WTC11 (cell line): ENCODE measurements at regions not wholly inside any gene's neighbourhood (a gene's known extent, or its start where the extent isn't known, plus 50 kb on each side); places are given as distances from the start of the nearest gene placed in this dataset.
A peak's percentile ranks its signal among the peaks of the same experiment; 100 is the strongest.

Source experiments
- ATAC-seq: fragments of 200-7000 bp; cut with Tn5 transposase; 2 replicates; pipeline ENCODE4 v1.10.0; 2021; ENCODE audit warnings: mild to moderate bottlenecking, moderate library complexity
- CTCF ChIA-PET: fragments of 300-600 bp; sonication (Branson Sonifier 250); formaldehyde crosslinking; loops from one replicate; lab custom pipeline; 2021; ENCODE audit warnings: antibody characterized with exemption; lab: Charles Lee
- POLR2A ChIA-PET: fragments of 350-600 bp; sonication (Branson Sonifier 250); formaldehyde crosslinking; loops from one replicate; lab custom pipeline; 2021; ENCODE audit warnings: antibody characterized with exemption; lab: Charles Lee
- DNase-seq: peaks from one replicate; pipeline ENCODE4 v3.0.0; 2021; ENCODE audit warnings: low spot score
- H3K27ac Mint-ChIP-seq: 2 replicates; pipeline ENCODE4 v1.8.0; 2021; ENCODE audit warnings: mixed read lengths
- H3K27me3 Mint-ChIP-seq: 2 replicates; pipeline ENCODE4 v1.8.0; 2021; ENCODE audit warnings: low read depth, mild to moderate bottlenecking, moderate library complexity, mixed read lengths
- H3K36me3 Mint-ChIP-seq: 2 replicates; pipeline ENCODE4 v1.8.0; 2021; ENCODE audit warnings: mixed read lengths
- H3K4me1 Mint-ChIP-seq: 2 replicates; pipeline ENCODE4 v1.8.0; 2022; ENCODE audit warnings: mixed read lengths
- H3K4me3 Mint-ChIP-seq: 2 replicates; pipeline ENCODE4 v1.8.0; 2021; ENCODE audit warnings: mild to moderate bottlenecking, moderate library complexity, mixed read lengths
- H3K9me3 Mint-ChIP-seq: 2 replicates; pipeline ENCODE4 v1.8.0; 2021; ENCODE audit warnings: mixed read lengths
- CBFB ChIP-seq: sonication (generic); formaldehyde crosslinking; IDR thresholded peaks from 2 replicates; pipeline ENCODE4 v1.8.1; 2022; ENCODE audit warnings: mild to moderate bottlenecking, low read depth, missing genetic modification reagents
- E2F1 ChIP-seq: sonication (generic); formaldehyde crosslinking; IDR thresholded peaks from 2 replicates; pipeline ENCODE4 v1.8.0; 2022; ENCODE audit warnings: mild to moderate bottlenecking, missing genetic modification reagents
- FOXJ3 ChIP-seq: sonication (generic); formaldehyde crosslinking; IDR thresholded peaks from 2 replicates; pipeline ENCODE4 v1.9.0; 2021; ENCODE audit warnings: missing genetic modification reagents, mild to moderate bottlenecking, borderline replicate concordance
- GABPB1 ChIP-seq: sonication (generic); formaldehyde crosslinking; IDR thresholded peaks from 2 replicates; pipeline ENCODE4 v1.8.1; 2023; ENCODE audit warnings: mild to moderate bottlenecking, missing genetic modification reagents
- GTF2I ChIP-seq: fragments of 250-450 bp; sonication (Bioruptor Pico); conservative IDR thresholded peaks from 2 replicates; pipeline ENCODE4 v1.4.0; 2021; ENCODE audit warnings: mild to moderate bottlenecking
- IRF1 ChIP-seq: sonication (generic); formaldehyde crosslinking; IDR thresholded peaks from 2 replicates; pipeline ENCODE4 v1.8.0; 2023; ENCODE audit warnings: missing genetic modification reagents
- IRF2 ChIP-seq: sonication (generic); formaldehyde crosslinking; IDR thresholded peaks from 2 replicates; pipeline ENCODE4 v1.8.0; 2022; ENCODE audit warnings: low read depth, missing genetic modification reagents, borderline replicate concordance
- JUN ChIP-seq: sonication (generic); formaldehyde crosslinking; IDR thresholded peaks from 2 replicates; pipeline ENCODE4 v1.8.0; 2023; ENCODE audit warnings: mild to moderate bottlenecking, missing genetic modification reagents
- PRDM15 ChIP-seq: sonication (generic); formaldehyde crosslinking; IDR thresholded peaks from 2 replicates; pipeline ENCODE4 v1.8.0; 2022; ENCODE audit warnings: missing genetic modification reagents
- RELA ChIP-seq: sonication (generic); formaldehyde crosslinking; IDR thresholded peaks from 2 replicates; pipeline ENCODE4 v1.8.1; 2022; ENCODE audit warnings: missing genetic modification reagents, mild to moderate bottlenecking, borderline replicate concordance
- SOX15 ChIP-seq: fragments of 250-450 bp; sonication (Bioruptor Pico); IDR thresholded peaks from 2 replicates; pipeline ENCODE4 v1.9.0; 2021; ENCODE audit warnings: mild to moderate bottlenecking
- TEAD1 ChIP-seq: sonication (generic); formaldehyde crosslinking; IDR thresholded peaks from 2 replicates; pipeline ENCODE4 v1.8.0; 2022; ENCODE audit warnings: mild to moderate bottlenecking, missing genetic modification reagents
- TP53 ChIP-seq: sonication (generic); formaldehyde crosslinking; IDR thresholded peaks from 2 replicates; pipeline ENCODE4 v1.8.1; 2023; ENCODE audit warnings: mild to moderate bottlenecking, missing genetic modification reagents
- ZBTB43 ChIP-seq: sonication (generic); formaldehyde crosslinking; IDR thresholded peaks from 2 replicates; pipeline ENCODE4 v1.8.1; 2023; ENCODE audit warnings: mild to moderate bottlenecking, missing genetic modification reagents
- ZNF423 ChIP-seq: fragments of 250-450 bp; sonication (Bioruptor Pico); IDR thresholded peaks from 2 replicates; pipeline ENCODE4 v2.1.2; 2022; ENCODE audit warnings: mild to moderate bottlenecking, moderate library complexity

GRCh38 chr18:37705016-37705415 is 139.4 kb upstream of the CELF4 start:
- Mint-ChIP-seq H3K27ac (no peak overlapping the region), H3K27me3 (peaks cover 13% of the 10 kb centered on the region), H3K4me1 (peaks cover 7% of the 10 kb centered on the region), H3K36me3 (no peaks in the 10 kb centered on the region), H3K9me3 (no peaks in the 10 kb centered on the region), H3K4me3 (no peak overlapping the region)
- ChIA-PET POLR2A (interaction anchor here (0.7 kb wide), 1 partner anchor 381 kb away, joined by 3 read pairs; no protein-coding TSS in a partner anchor), CTCF (no interaction called here)
- ATAC-seq (no peak), DNase-seq (no peak)
- TF ChIP-seq FOXJ3 (CRISPR knock-in tag) (no peak), ZBTB43 (CRISPR knock-in tag) (no peak), JUN (CRISPR knock-in tag) (no peak)

- H3K9me3 Mint-ChIP-seq: no peaks in the 10 kb centered on the region
- no peak for DNase-seq
- peaks cover 25% of the 10 kb centered on the region for H3K27me3 Mint-ChIP-seq
- no peak overlapping the region for H3K4me3 Mint-ChIP-seq
- ChIA-PET POLR2A (no interaction called here), CTCF (no interaction called here)
- TF ChIP-seq RELA (CRISPR knock-in tag) (no peak), IRF1 (CRISPR knock-in tag) (no peak)
- H3K27ac Mint-ChIP-seq: no peak overlapping the region
- ATAC-seq: no peak
- H3K36me3 Mint-ChIP-seq: no peaks in the 10 kb centered on the region
- H3K4me1 Mint-ChIP-seq: peaks cover 13% of the 10 kb centered on the region
These were observed 137.2 kb upstream of the CELF4 start for GRCh38 chr18:37702841-37703240.

GRCh38 chr18:37701967-37702366 is 136.4 kb upstream of the CELF4 start:
- no peak for DNase-seq
- POLR2A ChIA-PET: no interaction called here

GRCh38 chr18:37698508-37699040 is 133.0 kb upstream of the CELF4 start:
- DNase-seq: peak; percentile 13
- Mint-ChIP-seq H3K9me3 (peaks cover 5% of the 10 kb centered on the region), H3K27ac (peak overlapping the region; percentile 88), H3K4me3 (no peak overlapping the region), H3K4me1 (peaks cover 24% of the 10 kb centered on the region), H3K27me3 (peaks cover 37% of the 10 kb centered on the region), H3K36me3 (no peaks in the 10 kb centered on the region)
- ChIA-PET POLR2A (no interaction called here), CTCF (interaction anchor here (1.3 kb wide), 1 partner anchor 80 kb away, joined by 4 read pairs; no protein-coding TSS in a partner anchor)
- TF ChIP-seq IRF2 (CRISPR knock-in tag) (no peak), PRDM15 (peak; percentile 40; the same call in 1 of the 2 replicates), IRF1 (CRISPR knock-in tag) (no peak), TP53 (no peak), ZNF423 (CRISPR knock-in tag) (peak; percentile 51), TEAD1 (CRISPR knock-in tag) (no peak)
- peak; percentile 93 for ATAC-seq

More at GRCh38 chr18:37701967-37702366, 136.4 kb upstream of the CELF4 start:
- TF ChIP-seq IRF1 (CRISPR knock-in tag) (no peak), SOX15 (no peak), E2F1 (CRISPR knock-in tag) (no peak), GABPB1 (CRISPR knock-in tag) (no peak), GTF2I (CRISPR knock-in tag) (no peak), CBFB (CRISPR knock-in tag) (no peak)
- CTCF ChIA-PET: no interaction called here
- H3K36me3 Mint-ChIP-seq: no peaks in the 10 kb centered on the region
- no peak overlapping the region for H3K4me3 Mint-ChIP-seq
- H3K4me1 Mint-ChIP-seq: peaks cover 16% of the 10 kb centered on the region
- H3K27me3 Mint-ChIP-seq: peaks cover 33% of the 10 kb centered on the region
- H3K9me3 Mint-ChIP-seq: no peaks in the 10 kb centered on the region
- H3K27ac Mint-ChIP-seq: no peak overlapping the region
- ATAC-seq: no peak
